Upper lobe of left lung (tissue), 4 donors: ENCODE measurements at regions not wholly inside any gene's neighbourhood (a gene's known extent, or its start where the extent isn't known, plus 50 kb on each side); places are given as distances from the start of the nearest gene placed in this dataset.

Experiments
- EP300 ChIP-seq, 4 donors: sonication (generic); formaldehyde crosslinking; IDR thresholded peaks; one replicate each; pipeline ENCODE4 v1.5.1; 2017; ENCODE audit warnings: antibody characterized with exemption in 4 of 4, control low read depth in 2 of 4
- POLR2A ChIP-seq, 4 donors: fragments of 450-650 bp; IDR thresholded peaks; one replicate each; pipeline ENCODE4 v1.5.1; 2016 to 2017; ENCODE audit warnings: antibody characterized with exemption in 4 of 4, mild to moderate bottlenecking in 2 of 4
- POLR2AphosphoS5 ChIP-seq, 2 donors: sonication (generic); formaldehyde crosslinking; IDR thresholded peaks; one replicate each; pipeline ENCODE4 v1.5.1; 2017; ENCODE audit warnings: antibody characterized with exemption in 2 of 2
- TF ChIP-seq, protein P1 (sequence below), 6 experiments: fragments of 450-650 bp in 4 of 6; fragments of 200-600 bp in 2 of 6; sonication (generic) in 2 of 6; IDR thresholded peaks; one replicate each; pipeline ENCODE4 v1.5.1; 2016 to 2019; ENCODE audit warnings: antibody characterized with exemption in 6 of 6

DNA sequence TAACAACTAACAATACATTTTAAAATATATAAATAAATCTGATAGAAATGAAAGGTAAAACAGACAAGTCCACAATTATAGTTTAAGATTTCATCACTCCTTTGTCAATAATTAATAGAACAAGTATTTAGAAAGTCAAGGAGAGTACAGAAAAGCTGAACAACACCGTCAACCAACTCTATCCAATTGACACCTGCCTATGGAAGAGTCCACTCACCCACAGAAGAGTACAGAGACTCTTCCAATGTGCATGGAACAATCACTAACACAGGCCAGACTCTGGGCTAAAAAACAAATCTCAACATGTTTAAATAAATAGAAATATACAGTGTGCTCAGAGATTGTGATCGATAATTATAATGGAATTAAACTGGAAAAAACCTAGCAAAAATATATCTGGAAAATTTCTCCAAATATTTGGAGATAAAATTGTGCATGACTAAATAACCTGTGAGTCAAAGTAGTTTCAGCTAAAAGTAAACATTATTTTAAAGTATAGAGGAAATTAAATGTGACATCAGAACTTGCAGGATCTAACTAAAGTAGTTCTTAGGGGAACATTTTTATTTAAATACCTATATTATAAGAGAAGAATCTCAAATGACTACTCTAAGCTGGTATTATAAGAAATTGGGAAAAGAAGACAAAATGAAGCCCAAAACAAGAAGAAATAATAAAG lies 109.9 kb upstream of the EGFR start:
- TF ChIP-seq, protein P1, sequence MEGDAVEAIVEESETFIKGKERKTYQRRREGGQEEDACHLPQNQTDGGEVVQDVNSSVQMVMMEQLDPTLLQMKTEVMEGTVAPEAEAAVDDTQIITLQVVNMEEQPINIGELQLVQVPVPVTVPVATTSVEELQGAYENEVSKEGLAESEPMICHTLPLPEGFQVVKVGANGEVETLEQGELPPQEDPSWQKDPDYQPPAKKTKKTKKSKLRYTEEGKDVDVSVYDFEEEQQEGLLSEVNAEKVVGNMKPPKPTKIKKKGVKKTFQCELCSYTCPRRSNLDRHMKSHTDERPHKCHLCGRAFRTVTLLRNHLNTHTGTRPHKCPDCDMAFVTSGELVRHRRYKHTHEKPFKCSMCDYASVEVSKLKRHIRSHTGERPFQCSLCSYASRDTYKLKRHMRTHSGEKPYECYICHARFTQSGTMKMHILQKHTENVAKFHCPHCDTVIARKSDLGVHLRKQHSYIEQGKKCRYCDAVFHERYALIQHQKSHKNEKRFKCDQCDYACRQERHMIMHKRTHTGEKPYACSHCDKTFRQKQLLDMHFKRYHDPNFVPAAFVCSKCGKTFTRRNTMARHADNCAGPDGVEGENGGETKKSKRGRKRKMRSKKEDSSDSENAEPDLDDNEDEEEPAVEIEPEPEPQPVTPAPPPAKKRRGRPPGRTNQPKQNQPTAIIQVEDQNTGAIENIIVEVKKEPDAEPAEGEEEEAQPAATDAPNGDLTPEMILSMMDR (IDR thresholded peaks at IDR 0.05) = no peak
- TF ChIP-seq POLR2A (IDR thresholded peaks at IDR 0.05) (no peak), EP300 (IDR thresholded peaks at IDR 0.05) (no peak), POLR2AphosphoS5 (IDR thresholded peaks at IDR 0.05) (no peak)
